ENCODE measurements at regions not wholly inside any gene's neighbourhood (a gene's known extent, or its start where the extent isn't known, plus 50 kb on each side); places are given as distances from the start of the nearest gene placed in this dataset.
"Not testable (repeated sequence)": the region's sequence is repeated elsewhere in the genome, so short reads cannot be mapped to it uniquely, and the experiment has no call there.

DNA sequence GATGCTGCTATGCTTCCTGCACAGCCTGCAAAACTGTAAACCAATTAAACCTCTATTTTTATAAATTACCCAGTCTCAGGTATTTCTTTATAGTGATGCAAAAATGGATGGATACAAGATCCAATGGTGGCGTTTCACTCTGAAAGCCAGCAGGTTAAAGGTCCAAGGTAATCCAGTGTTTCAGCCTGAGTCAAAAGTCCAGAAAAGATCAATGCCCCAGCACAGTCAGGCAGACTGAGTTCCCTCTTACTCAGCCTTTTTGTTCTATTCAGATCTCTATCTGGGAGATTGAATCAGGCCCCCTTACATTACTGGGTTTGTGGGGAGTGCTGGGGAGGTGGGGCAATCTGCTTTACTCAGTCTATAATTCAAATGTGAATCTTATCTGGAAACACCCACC, 464.5 kb downstream of the GXYLT1 start:
- no peak for DNase-seq (ENCODE audit: low read depth in 2 of 2)

DNA sequence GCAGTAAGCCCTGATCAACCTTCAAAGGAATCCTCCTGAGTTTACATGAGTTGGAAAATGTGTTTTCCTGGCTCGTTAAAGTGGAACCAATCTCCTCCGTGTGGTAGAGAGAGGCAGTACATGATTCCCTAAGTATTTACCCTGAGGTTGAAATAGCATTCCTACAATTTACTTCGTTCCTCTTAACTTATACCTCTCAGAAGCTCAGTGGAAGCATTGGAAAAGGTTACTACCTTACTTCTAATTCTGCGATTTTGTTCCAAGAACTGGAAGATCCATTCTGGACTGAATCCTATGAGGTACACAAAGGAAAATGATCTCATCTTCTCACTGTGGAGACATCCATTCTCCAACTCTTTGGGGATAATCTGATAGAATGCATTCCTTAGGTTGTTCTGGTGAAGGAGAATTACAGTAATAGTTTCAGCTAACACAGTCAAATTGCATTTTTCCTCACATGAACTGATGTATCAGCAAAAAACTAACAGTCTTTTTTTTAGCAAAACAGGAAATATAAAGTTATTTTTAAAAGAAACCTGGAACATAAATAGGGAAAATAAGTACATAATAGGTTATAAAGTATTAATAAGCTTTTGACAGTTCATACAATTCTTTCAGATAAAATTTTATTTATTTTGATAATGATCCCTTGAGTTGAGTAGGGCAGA, 475.6 kb downstream of the PDZRN4 start:
- DNase-seq (ENCODE audit: low read depth in 2 of 2): no peak

DNA sequence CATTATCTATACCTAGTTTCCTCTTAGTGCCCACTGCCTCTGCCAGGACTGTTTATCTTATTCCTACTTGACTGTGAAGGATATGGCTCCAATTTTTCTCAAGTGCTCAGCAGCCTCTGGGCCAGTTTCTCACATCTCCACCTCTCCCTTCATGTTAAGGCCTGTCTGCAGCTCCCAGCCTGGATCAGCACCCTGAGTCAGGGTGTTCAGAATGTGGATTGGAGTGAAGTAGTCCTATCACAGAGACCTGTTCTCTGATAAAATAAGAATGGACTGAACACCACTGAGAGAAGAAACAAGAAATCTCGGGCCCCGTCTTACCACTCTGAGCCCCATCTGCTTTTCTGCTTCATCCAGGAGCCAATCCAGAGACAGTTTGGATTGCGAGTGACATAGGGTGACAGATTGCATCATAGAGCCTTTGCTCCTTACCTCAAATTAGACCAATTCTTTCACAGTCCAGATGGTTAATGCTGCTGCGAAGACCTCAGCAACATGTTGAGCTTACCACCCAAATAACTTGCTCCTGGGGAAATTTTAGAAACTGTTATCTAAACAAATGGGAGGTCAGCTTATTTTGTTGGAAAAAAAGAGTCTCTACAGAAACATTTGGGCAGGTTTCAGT, 473.1 kb downstream of the PDZRN4 start:
- no peak for DNase-seq (ENCODE audit: low read depth in 2 of 2)

- DNase-seq (ENCODE audit: low read depth in 2 of 2): no peak
These were observed 468.3 kb downstream of the PDZRN4 start for GRCh38 chr12:41656454-41656853.

GRCh38 chr12:41653386-41654326, 465.5 kb downstream of the PDZRN4 start:
- DNase-seq (ENCODE audit: low read depth in 2 of 2): no peak

GRCh38 chr12:41652981-41653380, 464.9 kb downstream of the PDZRN4 start:
- DNase-seq (ENCODE audit: low read depth in 2 of 2): no peak

- no peak for DNase-seq (ENCODE audit: low read depth in 2 of 2)
These were observed 457.5 kb downstream of the PDZRN4 start for GRCh38 chr12:41645624-41646023.

DNA sequence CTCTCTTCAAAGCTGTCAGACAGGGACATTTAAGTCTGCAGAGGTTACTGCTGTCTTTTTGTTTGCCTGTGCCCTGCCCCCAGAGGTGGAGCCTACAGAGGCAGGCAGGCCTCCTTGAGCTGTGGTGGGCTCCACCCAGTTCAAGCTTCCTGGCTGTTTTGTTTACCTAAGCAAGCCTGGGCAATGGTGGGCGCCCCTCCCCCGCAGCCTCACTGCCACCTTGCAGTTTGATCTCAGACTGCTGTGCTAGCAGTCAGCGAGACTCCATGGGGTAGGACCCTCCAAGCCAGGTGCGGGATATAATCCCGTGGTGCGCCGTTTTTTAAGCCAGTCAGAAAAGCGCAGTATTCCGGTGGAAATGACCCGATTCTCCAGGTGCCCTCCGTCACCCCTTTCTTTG, 454.7 kb downstream of the PDZRN4 start:
- not testable (repeated sequence) for DNase-seq (ENCODE audit: low read depth in 2 of 2)

- no peak for DNase-seq (ENCODE audit: low read depth in 2 of 2)
These were observed 448.5 kb downstream of the PDZRN4 start for GRCh38 chr12:41636653-41637052.

DNA sequence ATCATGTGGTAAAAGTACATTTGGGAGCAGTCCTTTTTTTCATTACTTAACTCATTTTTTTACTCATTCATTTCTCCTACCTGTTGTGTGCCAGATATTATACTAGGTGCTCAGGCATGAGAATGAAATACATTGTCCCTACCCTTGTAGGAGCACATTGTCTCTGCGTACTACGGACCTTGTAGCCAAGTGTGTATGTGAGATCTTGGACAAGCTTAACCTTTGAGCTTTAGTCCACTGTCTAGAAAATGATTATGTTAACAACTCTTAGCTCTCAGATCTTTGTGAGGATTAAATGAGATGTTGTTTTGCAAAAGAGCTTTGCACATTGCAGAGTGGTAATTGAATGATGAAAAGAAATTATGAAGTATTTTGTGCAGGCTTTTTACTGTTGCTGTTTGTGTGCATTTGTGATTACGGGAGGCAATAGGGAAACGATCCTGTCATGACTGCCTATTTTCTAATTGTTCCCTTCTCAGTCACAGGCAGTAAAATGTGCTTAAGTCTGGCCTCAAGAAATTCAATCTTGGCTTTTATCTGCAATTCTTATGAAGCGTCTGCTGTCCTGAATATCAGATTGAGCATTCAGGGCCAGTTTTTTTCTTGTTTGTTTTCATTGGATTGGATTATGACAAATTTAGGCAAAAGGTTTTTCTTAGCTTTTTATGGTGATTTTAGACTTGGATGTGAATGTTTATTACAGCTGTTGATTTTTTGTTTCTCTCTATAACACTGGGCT, 447.7 kb downstream of the PDZRN4 start:
- DNase-seq (ENCODE audit: low read depth in 2 of 2): no peak

GRCh38 chr12:41634091-41634490, 446.0 kb downstream of the PDZRN4 start:
- DNase-seq (ENCODE audit: low read depth in 2 of 2): no peak

DNA sequence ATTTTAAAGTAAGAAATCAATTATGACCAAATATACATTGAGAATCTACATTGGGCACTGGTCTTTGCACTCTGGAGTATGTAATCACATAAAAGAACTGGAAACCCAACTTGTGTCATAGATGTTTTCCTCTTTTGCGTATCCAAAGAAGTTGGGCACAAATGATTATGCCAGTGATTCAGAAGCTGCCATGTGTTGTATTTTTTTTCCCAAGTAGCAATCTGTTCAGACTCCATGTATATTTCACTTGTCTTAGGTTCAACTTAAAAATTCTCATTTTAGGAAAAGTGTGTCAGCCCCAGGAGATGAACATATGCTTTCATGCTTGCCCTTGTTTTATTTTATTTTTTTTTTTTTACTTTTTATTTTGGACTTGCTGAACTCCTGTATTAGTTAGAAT, 441.5 kb downstream of the PDZRN4 start:
- DNase-seq (ENCODE audit: low read depth in 2 of 2): no peak

GRCh38 chr12:41627476-41627875, 439.4 kb downstream of the PDZRN4 start:
- DNase-seq (ENCODE audit: low read depth in 2 of 2): no peak

- no peak for DNase-seq (ENCODE audit: low read depth in 2 of 2)
These were observed 436.5 kb downstream of the PDZRN4 start for GRCh38 chr12:41624571-41624970.

Measured in stimulated activated CD4-positive, alpha-beta T cell treated with anti-CD3 and anti-CD28 coated beads, Interleukin-12 subunit alpha, Interleukin-12 subunit beta, amount 100 ng/mL, for 24 hours (primary cell).